ENCODE measurements at regions not wholly inside any gene's neighbourhood (a gene's known extent, or its start where the extent isn't known, plus 50 kb on each side); places are given as distances from the start of the nearest gene placed in this dataset.
A peak's percentile ranks its signal among the peaks of the same experiment; 100 is the strongest.

DNA sequence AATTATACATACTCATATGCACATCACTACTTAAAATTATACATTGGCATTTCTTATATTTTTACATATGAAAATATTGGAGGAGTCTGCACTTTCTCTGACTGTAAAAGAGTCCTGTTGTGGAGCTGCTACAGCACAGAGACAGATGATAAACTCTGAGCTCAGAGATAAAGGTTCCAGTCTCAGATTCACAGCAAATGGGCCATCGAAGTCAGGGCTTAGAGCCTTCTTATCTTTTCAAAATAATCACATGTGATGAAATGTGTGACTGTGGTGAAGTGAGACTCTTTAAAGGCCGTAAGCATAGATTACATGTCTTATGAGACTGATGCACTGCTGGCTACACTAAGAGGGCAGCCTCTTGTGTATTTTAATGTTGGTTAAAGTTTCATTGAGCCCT, 187.5 kb upstream of the SYNPR start:
- Mint-ChIP-seq H3K36me3 (no peaks in the 10 kb centered on the region), H3K4me1 (peaks cover 59% of the 10 kb centered on the region), H3K27ac (no peak overlapping the region), H3K27me3 (ENCODE audit: low read depth) (no peaks in the 10 kb centered on the region), H3K4me3 (no peak overlapping the region), H3K9me3 (no peaks in the 10 kb centered on the region)
- ChIA-PET POLR2A (no interaction called here), CTCF (interaction anchor here (0.6 kb wide), 1 partner anchor 165 kb away, joined by 3 read pairs; no protein-coding TSS in a partner anchor)
- DNase-seq (ENCODE audit: low spot score) (no peak), ATAC-seq (no peak)
- TF ChIP-seq, protein P1, sequence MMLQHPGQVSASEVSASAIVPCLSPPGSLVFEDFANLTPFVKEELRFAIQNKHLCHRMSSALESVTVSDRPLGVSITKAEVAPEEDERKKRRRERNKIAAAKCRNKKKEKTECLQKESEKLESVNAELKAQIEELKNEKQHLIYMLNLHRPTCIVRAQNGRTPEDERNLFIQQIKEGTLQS (CRISPR knock-in tag; conservative IDR thresholded peaks at IDR 0.05): no peak
- TF ChIP-seq, protein P2, sequence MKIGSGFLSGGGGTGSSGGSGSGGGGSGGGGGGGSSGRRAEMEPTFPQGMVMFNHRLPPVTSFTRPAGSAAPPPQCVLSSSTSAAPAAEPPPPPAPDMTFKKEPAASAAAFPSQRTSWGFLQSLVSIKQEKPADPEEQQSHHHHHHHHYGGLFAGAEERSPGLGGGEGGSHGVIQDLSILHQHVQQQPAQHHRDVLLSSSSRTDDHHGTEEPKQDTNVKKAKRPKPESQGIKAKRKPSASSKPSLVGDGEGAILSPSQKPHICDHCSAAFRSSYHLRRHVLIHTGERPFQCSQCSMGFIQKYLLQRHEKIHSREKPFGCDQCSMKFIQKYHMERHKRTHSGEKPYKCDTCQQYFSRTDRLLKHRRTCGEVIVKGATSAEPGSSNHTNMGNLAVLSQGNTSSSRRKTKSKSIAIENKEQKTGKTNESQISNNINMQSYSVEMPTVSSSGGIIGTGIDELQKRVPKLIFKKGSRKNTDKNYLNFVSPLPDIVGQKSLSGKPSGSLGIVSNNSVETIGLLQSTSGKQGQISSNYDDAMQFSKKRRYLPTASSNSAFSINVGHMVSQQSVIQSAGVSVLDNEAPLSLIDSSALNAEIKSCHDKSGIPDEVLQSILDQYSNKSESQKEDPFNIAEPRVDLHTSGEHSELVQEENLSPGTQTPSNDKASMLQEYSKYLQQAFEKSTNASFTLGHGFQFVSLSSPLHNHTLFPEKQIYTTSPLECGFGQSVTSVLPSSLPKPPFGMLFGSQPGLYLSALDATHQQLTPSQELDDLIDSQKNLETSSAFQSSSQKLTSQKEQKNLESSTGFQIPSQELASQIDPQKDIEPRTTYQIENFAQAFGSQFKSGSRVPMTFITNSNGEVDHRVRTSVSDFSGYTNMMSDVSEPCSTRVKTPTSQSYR (CRISPR knock-in tag; IDR thresholded peaks at IDR 0.05): no peak
- TF ChIP-seq SMAD3 (CRISPR knock-in tag; IDR thresholded peaks at IDR 0.05; ENCODE audit: borderline replicate concordance) (no peak), RORB (CRISPR knock-in tag; IDR thresholded peaks at IDR 0.05) (no peak), GTF2I (CRISPR knock-in tag; conservative IDR thresholded peaks at IDR 0.05) (no peak), ATF1 (CRISPR knock-in tag; IDR thresholded peaks at IDR 0.05) (no peak), ELF4 (CRISPR knock-in tag; IDR thresholded peaks at IDR 0.05; ENCODE audit: low read depth) (no peak), TEAD4 (CRISPR knock-in tag; IDR thresholded peaks at IDR 0.05) (no peak), ZBTB21 (CRISPR knock-in tag; IDR thresholded peaks at IDR 0.05; ENCODE audit: borderline replicate concordance) (no peak), EMX1 (CRISPR knock-in tag; IDR thresholded peaks at IDR 0.05) (no peak), ETV6 (CRISPR knock-in tag; IDR thresholded peaks at IDR 0.05) (no peak), NFYB (CRISPR knock-in tag; conservative IDR thresholded peaks at IDR 0.05; ENCODE audit: low read depth) (no peak), TCF7 (CRISPR knock-in tag; IDR thresholded peaks at IDR 0.05; ENCODE audit: low read depth) (no peak)
- TF ChIP-seq, protein P3, sequence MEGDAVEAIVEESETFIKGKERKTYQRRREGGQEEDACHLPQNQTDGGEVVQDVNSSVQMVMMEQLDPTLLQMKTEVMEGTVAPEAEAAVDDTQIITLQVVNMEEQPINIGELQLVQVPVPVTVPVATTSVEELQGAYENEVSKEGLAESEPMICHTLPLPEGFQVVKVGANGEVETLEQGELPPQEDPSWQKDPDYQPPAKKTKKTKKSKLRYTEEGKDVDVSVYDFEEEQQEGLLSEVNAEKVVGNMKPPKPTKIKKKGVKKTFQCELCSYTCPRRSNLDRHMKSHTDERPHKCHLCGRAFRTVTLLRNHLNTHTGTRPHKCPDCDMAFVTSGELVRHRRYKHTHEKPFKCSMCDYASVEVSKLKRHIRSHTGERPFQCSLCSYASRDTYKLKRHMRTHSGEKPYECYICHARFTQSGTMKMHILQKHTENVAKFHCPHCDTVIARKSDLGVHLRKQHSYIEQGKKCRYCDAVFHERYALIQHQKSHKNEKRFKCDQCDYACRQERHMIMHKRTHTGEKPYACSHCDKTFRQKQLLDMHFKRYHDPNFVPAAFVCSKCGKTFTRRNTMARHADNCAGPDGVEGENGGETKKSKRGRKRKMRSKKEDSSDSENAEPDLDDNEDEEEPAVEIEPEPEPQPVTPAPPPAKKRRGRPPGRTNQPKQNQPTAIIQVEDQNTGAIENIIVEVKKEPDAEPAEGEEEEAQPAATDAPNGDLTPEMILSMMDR (IDR thresholded peaks at IDR 0.05): no peak
- TF ChIP-seq, protein P4, sequence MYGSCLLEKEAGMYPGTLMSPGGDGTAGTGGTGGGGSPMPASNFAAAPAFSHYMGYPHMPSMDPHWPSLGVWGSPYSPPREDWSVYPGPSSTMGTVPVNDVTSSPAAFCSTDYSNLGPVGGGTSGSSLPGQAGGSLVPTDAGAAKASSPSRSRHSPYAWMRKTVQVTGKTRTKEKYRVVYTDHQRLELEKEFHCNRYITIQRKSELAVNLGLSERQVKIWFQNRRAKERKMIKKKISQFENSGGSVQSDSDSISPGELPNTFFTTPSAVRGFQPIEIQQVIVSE (CRISPR knock-in tag; IDR thresholded peaks at IDR 0.05; ENCODE audit: borderline replicate concordance): no peak
- TF ChIP-seq, protein P5, sequence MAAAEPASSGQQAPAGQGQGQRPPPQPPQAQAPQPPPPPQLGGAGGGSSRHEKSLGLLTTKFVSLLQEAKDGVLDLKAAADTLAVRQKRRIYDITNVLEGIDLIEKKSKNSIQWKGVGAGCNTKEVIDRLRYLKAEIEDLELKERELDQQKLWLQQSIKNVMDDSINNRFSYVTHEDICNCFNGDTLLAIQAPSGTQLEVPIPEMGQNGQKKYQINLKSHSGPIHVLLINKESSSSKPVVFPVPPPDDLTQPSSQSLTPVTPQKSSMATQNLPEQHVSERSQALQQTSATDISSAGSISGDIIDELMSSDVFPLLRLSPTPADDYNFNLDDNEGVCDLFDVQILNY (CRISPR knock-in tag; IDR thresholded peaks at IDR 0.05): no peak
- TF ChIP-seq, protein P6, sequence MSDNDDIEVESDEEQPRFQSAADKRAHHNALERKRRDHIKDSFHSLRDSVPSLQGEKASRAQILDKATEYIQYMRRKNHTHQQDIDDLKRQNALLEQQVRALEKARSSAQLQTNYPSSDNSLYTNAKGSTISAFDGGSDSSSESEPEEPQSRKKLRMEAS (CRISPR knock-in tag; IDR thresholded peaks at IDR 0.05): no peak

DNA sequence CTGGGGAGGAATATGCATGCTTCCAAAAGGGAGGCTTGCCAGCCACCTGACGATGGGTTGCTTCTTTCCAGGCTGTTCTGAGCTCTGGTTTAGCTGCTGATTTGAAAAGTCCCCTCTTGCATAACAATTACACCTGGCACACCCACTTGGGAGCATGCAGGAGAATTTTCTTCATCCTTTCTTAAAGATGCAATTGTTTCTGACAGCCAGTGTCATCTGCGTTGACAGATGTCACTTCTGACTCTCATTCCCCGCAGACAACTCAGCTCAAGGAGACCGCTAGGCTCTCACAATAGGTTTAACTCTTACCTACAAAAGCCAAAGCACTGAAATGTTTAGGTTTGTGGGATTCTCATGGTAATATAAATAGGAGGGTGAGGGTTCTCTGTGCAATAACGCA, 185.6 kb upstream of the SYNPR start:
- ATAC-seq (peak; percentile 61), DNase-seq (ENCODE audit: low spot score) (no peak)
- ChIA-PET CTCF (interaction anchor here (0.6 kb wide), 1 partner anchor 587 kb away, joined by 3 read pairs; no protein-coding TSS in a partner anchor), POLR2A (no interaction called here)
- H3K4me1 Mint-ChIP-seq: peaks cover 64% of the 10 kb centered on the region
- peaks cover 6% of the 10 kb centered on the region for H3K9me3 Mint-ChIP-seq
- no peak overlapping the region for H3K27ac Mint-ChIP-seq
- H3K27me3 Mint-ChIP-seq (ENCODE audit: low read depth): no peaks in the 10 kb centered on the region
- H3K4me3 Mint-ChIP-seq: no peak overlapping the region
- peaks cover 6% of the 10 kb centered on the region for H3K36me3 Mint-ChIP-seq
- TF ChIP-seq, protein P1 (CRISPR knock-in tag; conservative IDR thresholded peaks at IDR 0.05): no peak
- TF ChIP-seq, protein P7, sequence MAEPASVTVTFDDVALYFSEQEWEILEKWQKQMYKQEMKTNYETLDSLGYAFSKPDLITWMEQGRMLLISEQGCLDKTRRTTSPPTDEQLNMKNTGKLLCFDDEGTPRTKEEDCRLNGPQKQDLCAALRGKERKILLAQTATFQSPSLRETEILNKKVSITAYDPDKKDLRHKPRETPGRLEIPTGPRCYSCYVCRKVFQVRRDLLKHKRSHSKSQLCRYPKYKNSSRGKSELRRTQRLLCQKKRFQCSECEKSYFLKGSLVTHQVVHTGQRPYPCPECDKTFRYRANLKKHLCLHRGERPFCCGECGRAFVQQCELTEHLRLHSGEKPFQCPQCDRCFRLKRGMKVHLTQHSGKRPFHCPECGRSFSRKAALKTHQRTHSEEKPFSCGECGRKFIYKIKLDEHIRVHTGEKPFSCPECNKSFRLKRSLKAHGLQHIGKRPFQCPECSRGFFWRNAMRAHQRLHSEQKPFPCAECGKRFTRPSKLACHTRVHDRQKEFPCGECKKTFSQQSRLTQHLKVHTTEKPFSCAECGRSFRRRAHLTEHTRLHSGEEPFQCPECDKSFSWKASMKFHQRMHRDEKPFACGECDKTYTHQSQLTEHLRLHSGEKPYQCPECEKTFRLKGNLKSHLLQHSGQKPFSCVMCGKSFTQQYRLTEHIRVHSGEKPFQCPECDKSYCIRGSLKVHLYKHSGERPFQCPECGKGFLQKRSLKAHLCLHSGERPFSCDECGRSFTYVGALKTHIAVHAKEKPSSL (CRISPR knock-in tag; conservative IDR thresholded peaks at IDR 0.05): no peak
- TF ChIP-seq ZNF232 (CRISPR knock-in tag; IDR thresholded peaks at IDR 0.05) (no peak), CREB1 (CRISPR knock-in tag; IDR thresholded peaks at IDR 0.05) (no peak), NFATC4 (CRISPR knock-in tag; IDR thresholded peaks at IDR 0.05) (no peak), ESRRA (CRISPR knock-in tag; IDR thresholded peaks at IDR 0.05; ENCODE audit: borderline replicate concordance) (no peak), CREM (CRISPR knock-in tag; IDR thresholded peaks at IDR 0.05) (no peak), SOX15 (CRISPR knock-in tag; IDR thresholded peaks at IDR 0.05) (no peak), TEAD1 (CRISPR knock-in tag; IDR thresholded peaks at IDR 0.05) (no peak)
- TF ChIP-seq, protein P8, sequence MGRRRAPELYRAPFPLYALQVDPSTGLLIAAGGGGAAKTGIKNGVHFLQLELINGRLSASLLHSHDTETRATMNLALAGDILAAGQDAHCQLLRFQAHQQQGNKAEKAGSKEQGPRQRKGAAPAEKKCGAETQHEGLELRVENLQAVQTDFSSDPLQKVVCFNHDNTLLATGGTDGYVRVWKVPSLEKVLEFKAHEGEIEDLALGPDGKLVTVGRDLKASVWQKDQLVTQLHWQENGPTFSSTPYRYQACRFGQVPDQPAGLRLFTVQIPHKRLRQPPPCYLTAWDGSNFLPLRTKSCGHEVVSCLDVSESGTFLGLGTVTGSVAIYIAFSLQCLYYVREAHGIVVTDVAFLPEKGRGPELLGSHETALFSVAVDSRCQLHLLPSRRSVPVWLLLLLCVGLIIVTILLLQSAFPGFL (CRISPR knock-in tag; IDR thresholded peaks at IDR 0.05; ENCODE audit: borderline replicate concordance): no peak
